Activated CD8-positive, alpha-beta T cell treated with anti-CD3 and anti-CD28 coated beads for 36 hours (primary cell): ENCODE measurements at regions not wholly inside any gene's neighbourhood (a gene's known extent, or its start where the extent isn't known, plus 50 kb on each side); places are given as distances from the start of the nearest gene placed in this dataset.

Experiments used
- ATAC-seq: fragments of 200-7000 bp; cut with Tn5 transposase; one replicate; pipeline ENCODE4 v1.10.0; 2021; ENCODE audit warnings: mild to moderate bottlenecking, moderate library complexity
- CTCF ChIA-PET: fragments of 350-600 bp; sonication (Branson Sonifier 250); formaldehyde crosslinking; loops from one replicate; lab custom pipeline; 2021; ENCODE audit warnings: antibody characterized with exemption; lab: Charles Lee
- POLR2A ChIA-PET: fragments of 350-600 bp; sonication (Branson Sonifier 250); formaldehyde crosslinking; loops from one replicate; lab custom pipeline; 2021; ENCODE audit warnings: antibody characterized with exemption; lab: Charles Lee
- DNase-seq: peaks from one replicate; pipeline ENCODE4 v3.0.0-alpha.2; 2020
- H3K27ac Mint-ChIP-seq: one replicate; pipeline ENCODE4 v1.8.0; 2021; ENCODE audit warnings: mild to moderate bottlenecking, mixed read lengths
- H3K27me3 Mint-ChIP-seq: one replicate; pipeline ENCODE4 v1.8.0; 2021; ENCODE audit warnings: mixed read lengths
- H3K36me3 Mint-ChIP-seq: one replicate; pipeline ENCODE4 v1.8.0; 2021; ENCODE audit warnings: low read depth, mixed read lengths
- H3K4me1 Mint-ChIP-seq: one replicate; pipeline ENCODE4 v1.8.0; 2021; ENCODE audit warnings: low read depth, mixed read lengths
- H3K4me3 Mint-ChIP-seq: one replicate; pipeline ENCODE4 v1.8.0; 2021; ENCODE audit warnings: mild to moderate bottlenecking, moderate library complexity, mixed read lengths
- H3K9me3 Mint-ChIP-seq: one replicate; pipeline ENCODE4 v1.8.0; 2021; ENCODE audit warnings: mixed read lengths
- CTCF ChIP-seq: fragments of 200-600 bp; IDR thresholded peaks from one replicate; pipeline ENCODE4 v1.8.0; 2022; ENCODE audit warnings: antibody characterized with exemption, mild to moderate bottlenecking
- intact Hi-C: fragments of 100-400 bp; cut with micrococcal nuclease; formaldehyde crosslinking; loops from one replicate; pipeline ENCODE4 v1.10.0; 2022

- H3K4me1 Mint-ChIP-seq = no peaks in the 10 kb centered on the region
- ATAC-seq (no peak), DNase-seq (no peak)
- no peak for TF ChIP-seq CTCF
- no peaks in the 10 kb centered on the region for H3K36me3 Mint-ChIP-seq
- no peaks in the 10 kb centered on the region for H3K9me3 Mint-ChIP-seq
- H3K27me3 Mint-ChIP-seq = peaks cover 25% of the 10 kb centered on the region
- CTCF ChIA-PET = no interaction called here
- POLR2A ChIA-PET = no interaction called here
- H3K4me3 Mint-ChIP-seq = no peak overlapping the region
- no peak overlapping the region for H3K27ac Mint-ChIP-seq
- intact Hi-C loops = no loop called here
Observed at GRCh38 chr11:69981119-69981784, 96.9 kb upstream of the ANO1 start.

- CTCF ChIA-PET = no interaction called here
- intact Hi-C loops = no loop called here
- no peak overlapping the region for H3K4me3 Mint-ChIP-seq
- peaks cover 32% of the 10 kb centered on the region for H3K27me3 Mint-ChIP-seq
- H3K27ac Mint-ChIP-seq = no peak overlapping the region
- H3K36me3 Mint-ChIP-seq = no peaks in the 10 kb centered on the region
- H3K9me3 Mint-ChIP-seq = no peaks in the 10 kb centered on the region
- TF ChIP-seq CTCF = no peak
- ATAC-seq (no peak), DNase-seq (no peak)
- H3K4me1 Mint-ChIP-seq = no peaks in the 10 kb centered on the region
- POLR2A ChIA-PET = no interaction called here
Observed at GRCh38 chr11:69982690-69983570, 95.2 kb upstream of the ANO1 start.

- no peak for TF ChIP-seq CTCF
- Mint-ChIP-seq H3K4me1 (no peaks in the 10 kb centered on the region), H3K4me3 (no peak overlapping the region), H3K27ac (no peak overlapping the region), H3K27me3 (peaks cover 38% of the 10 kb centered on the region), H3K9me3 (no peaks in the 10 kb centered on the region), H3K36me3 (no peaks in the 10 kb centered on the region)
- DNase-seq = no peak
- ATAC-seq = no peak
- POLR2A ChIA-PET = no interaction called here
- intact Hi-C loops = no loop called here
- CTCF ChIA-PET = no interaction called here
Observed at GRCh38 chr11:69983571-69983877, 94.6 kb upstream of the ANO1 start.

GRCh38 chr11:69983897-69984438 lies 94.1 kb upstream of the ANO1 start:
- intact Hi-C loops = no loop called here
- CTCF ChIA-PET = no interaction called here
- Mint-ChIP-seq H3K27me3 (peaks cover 43% of the 10 kb centered on the region), H3K36me3 (no peaks in the 10 kb centered on the region), H3K27ac (no peak overlapping the region), H3K4me1 (no peaks in the 10 kb centered on the region), H3K4me3 (no peak overlapping the region), H3K9me3 (no peaks in the 10 kb centered on the region)
- DNase-seq (no peak), ATAC-seq (no peak)
- POLR2A ChIA-PET = interaction anchor here (1.0 kb wide), 1 partner anchor 9 kb away, joined by 3 read pairs; no protein-coding TSS in a partner anchor
- no peak for TF ChIP-seq CTCF
